Right atrium auricular region (tissue), 2 donors: ENCODE measurements at regions not wholly inside any gene's neighbourhood (a gene's known extent, or its start where the extent isn't known, plus 50 kb on each side); places are given as distances from the start of the nearest gene placed in this dataset.

Experiments used
- DNase-seq: peaks from one replicate; pipeline ENCODE4 v3.0.0-alpha.2; 2019; ENCODE audit warnings: low spot score
- H3K27ac ChIP-seq, 2 donors: fragments of 200-600 bp; sonication (generic); 1 replicate in 1 of 2; 2 replicates in 1 of 2; pipeline ENCODE4 v1.5.1; 2016 to 2019
- H3K27me3 ChIP-seq, 2 donors: fragments of 200-600 bp; sonication (generic); one replicate each; pipeline versions ENCODE4 v1.5.1 to v1.6.0; 2017 to 2019
- H3K36me3 ChIP-seq: fragments of 200-600 bp; sonication (generic); one replicate; pipeline ENCODE4 v1.5.1; 2016
- H3K4me1 ChIP-seq, 2 donors: fragments of 200-600 bp; sonication (generic); one replicate each; pipeline versions ENCODE4 v1.5.1 to v1.6.0; 2017 to 2019
- H3K4me3 ChIP-seq, 2 donors: fragments of 200-600 bp; sonication (generic); 1 replicate in 1 of 2; 2 replicates in 1 of 2; pipeline ENCODE4 v1.5.1; 2017 to 2019; ENCODE audit warnings: mild to moderate bottlenecking in 1 of 2, moderate library complexity in 1 of 2
- H3K9me3 ChIP-seq, 2 donors: fragments of 200-600 bp; sonication (generic); one replicate each; pipeline ENCODE4 v1.5.1; 2019
- TF ChIP-seq, protein P1 (sequence below), 2 donors: fragments of 200-600 bp; sonication (generic); IDR thresholded peaks; one replicate each; pipeline ENCODE4 v1.5.1; 2019; ENCODE audit warnings: antibody characterized with exemption in 2 of 2

DNA sequence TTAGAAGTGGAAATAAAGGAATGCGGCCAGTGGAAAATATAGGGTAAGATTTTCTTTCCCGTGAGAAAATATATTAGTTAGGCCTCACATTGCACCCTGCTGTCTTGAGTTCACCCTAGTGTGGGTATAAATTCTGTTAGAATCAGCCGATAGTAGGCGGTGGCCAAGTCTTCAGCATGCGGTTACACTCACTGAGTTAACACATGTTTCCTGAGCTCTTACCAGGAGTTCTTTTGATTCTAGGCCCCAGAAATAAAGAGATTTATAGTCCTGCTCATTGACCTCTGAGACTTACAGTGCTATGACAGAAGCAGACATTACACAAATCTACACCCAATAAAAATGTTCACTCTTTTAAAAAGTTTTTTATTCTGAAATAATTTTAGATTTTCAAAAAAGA lies 279.3 kb upstream of the LRRC7 start:
- no peak overlapping the region for H3K4me3 ChIP-seq
- H3K27me3 ChIP-seq: no peaks in the 10 kb centered on the region
- no peaks in the 10 kb centered on the region for H3K4me1 ChIP-seq
- DNase-seq: no peak
- H3K9me3 ChIP-seq: no peaks in the 10 kb centered on the region
- no peak overlapping the region for H3K27ac ChIP-seq
- TF ChIP-seq, protein P1, sequence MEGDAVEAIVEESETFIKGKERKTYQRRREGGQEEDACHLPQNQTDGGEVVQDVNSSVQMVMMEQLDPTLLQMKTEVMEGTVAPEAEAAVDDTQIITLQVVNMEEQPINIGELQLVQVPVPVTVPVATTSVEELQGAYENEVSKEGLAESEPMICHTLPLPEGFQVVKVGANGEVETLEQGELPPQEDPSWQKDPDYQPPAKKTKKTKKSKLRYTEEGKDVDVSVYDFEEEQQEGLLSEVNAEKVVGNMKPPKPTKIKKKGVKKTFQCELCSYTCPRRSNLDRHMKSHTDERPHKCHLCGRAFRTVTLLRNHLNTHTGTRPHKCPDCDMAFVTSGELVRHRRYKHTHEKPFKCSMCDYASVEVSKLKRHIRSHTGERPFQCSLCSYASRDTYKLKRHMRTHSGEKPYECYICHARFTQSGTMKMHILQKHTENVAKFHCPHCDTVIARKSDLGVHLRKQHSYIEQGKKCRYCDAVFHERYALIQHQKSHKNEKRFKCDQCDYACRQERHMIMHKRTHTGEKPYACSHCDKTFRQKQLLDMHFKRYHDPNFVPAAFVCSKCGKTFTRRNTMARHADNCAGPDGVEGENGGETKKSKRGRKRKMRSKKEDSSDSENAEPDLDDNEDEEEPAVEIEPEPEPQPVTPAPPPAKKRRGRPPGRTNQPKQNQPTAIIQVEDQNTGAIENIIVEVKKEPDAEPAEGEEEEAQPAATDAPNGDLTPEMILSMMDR (IDR thresholded peaks at IDR 0.05): no peak
- H3K36me3 ChIP-seq: no peaks in the 10 kb centered on the region

DNA sequence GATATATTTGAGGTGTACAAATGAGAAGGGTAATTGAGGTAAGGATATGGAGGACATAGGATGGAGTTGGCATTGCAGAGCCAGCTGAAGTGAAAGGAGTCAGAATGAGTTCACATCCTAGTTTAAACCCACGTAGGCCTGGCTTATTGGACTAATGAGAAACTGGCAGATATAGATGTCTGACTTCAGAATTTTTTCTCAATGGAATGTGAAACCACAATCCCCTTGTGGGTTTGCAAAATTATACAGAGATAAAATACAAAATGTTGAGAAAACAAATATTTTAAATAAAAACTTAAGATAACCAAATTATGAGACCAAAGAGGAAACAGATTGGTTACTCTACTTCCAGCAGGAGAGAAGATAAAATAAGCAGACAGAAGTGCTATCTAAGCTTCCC lies 277.4 kb upstream of the LRRC7 start:
- H3K27ac ChIP-seq: no peak overlapping the region
- no peaks in the 10 kb centered on the region for H3K36me3 ChIP-seq
- H3K4me1 ChIP-seq: no peaks in the 10 kb centered on the region
- TF ChIP-seq, protein P1 (IDR thresholded peaks at IDR 0.05): no peak
- H3K27me3 ChIP-seq: no peaks in the 10 kb centered on the region
- no peaks in the 10 kb centered on the region for H3K9me3 ChIP-seq
- no peak overlapping the region for H3K4me3 ChIP-seq
- DNase-seq: no peak

GRCh38 chr1:69291541-69291940 lies 276.2 kb upstream of the LRRC7 start:
- Histone ChIP-seq H3K4me3 (no peak overlapping the region), H3K27me3 (no peaks in the 10 kb centered on the region)
- TF ChIP-seq, protein P1 (IDR thresholded peaks at IDR 0.05): no peak

GRCh38 chr1:69292833-69293232 lies 274.9 kb upstream of the LRRC7 start:
- Histone ChIP-seq H3K4me1 (no peaks in the 10 kb centered on the region), H3K27me3 (no peaks in the 10 kb centered on the region), H3K9me3 (no peaks in the 10 kb centered on the region), H3K36me3 (no peaks in the 10 kb centered on the region), H3K4me3 (no peak overlapping the region), H3K27ac (no peak overlapping the region)
- DNase-seq: no peak
- TF ChIP-seq, protein P1 (IDR thresholded peaks at IDR 0.05): no peak

More at GRCh38 chr1:69291541-69291940, 276.2 kb upstream of the LRRC7 start:
- no peaks in the 10 kb centered on the region for H3K9me3 ChIP-seq
- no peak overlapping the region for H3K27ac ChIP-seq
- H3K36me3 ChIP-seq: no peaks in the 10 kb centered on the region
- H3K4me1 ChIP-seq: no peaks in the 10 kb centered on the region
- no peak for DNase-seq

- H3K36me3 ChIP-seq: no peaks in the 10 kb centered on the region
These were observed 273.6 kb upstream of the LRRC7 start for GRCh38 chr1:69294171-69294570.

GRCh38 chr1:69295265-69295664 lies 272.5 kb upstream of the LRRC7 start:
- TF ChIP-seq, protein P1 (IDR thresholded peaks at IDR 0.05): no peak
- H3K4me3 ChIP-seq: no peak overlapping the region
- no peaks in the 10 kb centered on the region for H3K4me1 ChIP-seq

More at GRCh38 chr1:69294171-69294570, 273.6 kb upstream of the LRRC7 start:
- H3K4me1 ChIP-seq: no peaks in the 10 kb centered on the region
- TF ChIP-seq, protein P1 (IDR thresholded peaks at IDR 0.05): no peak
- no peaks in the 10 kb centered on the region for H3K27me3 ChIP-seq
- H3K9me3 ChIP-seq: no peaks in the 10 kb centered on the region
- H3K27ac ChIP-seq: no peak overlapping the region
- no peak for DNase-seq
- H3K4me3 ChIP-seq: no peak overlapping the region

More at GRCh38 chr1:69295265-69295664, 272.5 kb upstream of the LRRC7 start:
- Histone ChIP-seq H3K9me3 (no peaks in the 10 kb centered on the region), H3K27me3 (no peaks in the 10 kb centered on the region), H3K27ac (no peak overlapping the region), H3K36me3 (no peaks in the 10 kb centered on the region)
- no peak for DNase-seq
